HG03060 (cell line): ENCODE measurements at regions not wholly inside any gene's neighbourhood (a gene's known extent, or its start where the extent isn't known, plus 50 kb on each side); places are given as distances from the start of the nearest gene placed in this dataset.
"Not testable (repeated sequence)": the region's sequence is repeated elsewhere in the genome, so short reads cannot be mapped to it uniquely, and the experiment has no call there.

Experiments
- ATAC-seq: cut with Tn5 transposase; IDR thresholded peaks from one replicate; pipeline ENCODE4 v1.9.1; 2021; ENCODE audit warnings: low read depth, moderate number of reproducible peaks; ENCODE audit not compliant: unreplicated experiment

DNA sequence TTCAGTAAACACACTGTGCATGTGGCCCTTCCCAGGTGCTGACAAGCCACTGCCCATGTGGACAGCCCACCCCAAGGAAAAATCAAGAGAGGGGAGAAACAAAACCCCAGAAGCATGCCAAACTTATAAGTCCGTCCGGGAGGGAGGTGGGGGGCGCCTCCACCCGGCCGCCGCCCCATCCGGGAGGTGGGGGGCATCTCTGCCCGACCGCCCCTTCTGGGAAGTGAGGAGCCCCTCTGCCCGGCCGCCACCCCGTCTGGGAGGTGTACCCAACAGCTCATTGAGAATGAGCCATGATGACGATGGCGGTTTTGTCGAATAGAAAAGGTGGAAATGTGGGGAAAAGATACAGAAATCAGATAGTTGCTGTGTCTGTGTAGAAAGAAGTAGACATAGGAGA is 53.8 kb upstream of the C2CD4B start:
- ATAC-seq = no peak

DNA sequence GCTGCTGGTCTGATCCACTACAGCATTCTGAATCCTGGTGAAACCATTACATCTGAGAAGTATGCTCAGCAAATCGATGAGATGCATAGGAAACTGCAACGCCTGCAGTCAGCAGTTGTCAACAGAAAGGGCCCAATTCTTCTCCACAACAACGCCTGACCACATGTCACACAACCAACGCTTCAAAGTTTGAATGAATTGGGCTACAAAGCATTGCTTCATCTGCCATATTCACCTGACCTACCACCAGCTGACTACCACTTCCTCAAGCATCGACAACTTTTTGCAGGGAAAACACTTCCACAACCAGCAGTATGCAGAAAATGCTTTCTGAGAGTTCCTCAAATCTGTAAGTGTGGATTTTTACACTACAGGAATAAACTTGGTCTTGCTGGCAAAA is 54.7 kb upstream of the C2CD4B start:
- no peak for ATAC-seq

DNA sequence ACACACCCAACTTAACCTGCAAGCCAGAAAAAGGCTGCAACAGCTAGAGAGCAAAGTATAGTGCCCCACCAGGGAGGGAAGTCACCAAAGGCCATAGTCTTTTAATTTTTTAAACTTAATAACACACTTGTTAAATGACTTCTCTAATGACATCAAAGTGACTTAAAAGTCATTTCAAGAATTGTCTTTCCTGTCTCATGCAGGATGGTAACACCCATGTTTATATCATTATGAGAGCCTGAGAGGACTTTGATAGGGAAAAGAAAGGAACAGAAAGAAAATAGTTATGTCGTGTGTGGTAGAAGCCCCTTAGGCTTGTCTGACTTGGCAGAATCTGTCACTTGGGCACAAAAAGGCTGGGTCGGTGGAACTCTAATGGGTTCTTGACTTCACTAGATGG is 57.9 kb upstream of the C2CD4B start:
- ATAC-seq = no peak

DNA sequence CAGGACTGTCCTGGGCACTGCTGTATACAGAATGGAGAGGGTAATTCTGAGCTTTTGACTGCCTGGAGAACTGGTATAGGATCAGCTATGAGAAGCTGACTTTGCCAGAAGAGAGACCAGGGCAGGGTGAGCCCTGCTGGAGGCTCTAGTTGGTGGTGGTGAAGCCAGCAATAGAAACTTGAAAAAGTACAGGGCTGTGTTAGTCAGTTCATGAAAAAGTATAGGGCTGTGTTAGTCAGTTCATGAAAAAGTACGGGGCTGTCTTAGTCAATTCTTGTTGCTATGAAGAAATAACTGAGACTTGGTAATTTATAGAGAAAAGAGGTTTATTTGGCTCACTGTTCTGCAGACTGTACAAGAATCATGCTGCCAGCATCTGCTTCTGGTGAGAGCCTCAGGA is 63.5 kb upstream of the C2CD4B start:
- ATAC-seq = no peak

DNA sequence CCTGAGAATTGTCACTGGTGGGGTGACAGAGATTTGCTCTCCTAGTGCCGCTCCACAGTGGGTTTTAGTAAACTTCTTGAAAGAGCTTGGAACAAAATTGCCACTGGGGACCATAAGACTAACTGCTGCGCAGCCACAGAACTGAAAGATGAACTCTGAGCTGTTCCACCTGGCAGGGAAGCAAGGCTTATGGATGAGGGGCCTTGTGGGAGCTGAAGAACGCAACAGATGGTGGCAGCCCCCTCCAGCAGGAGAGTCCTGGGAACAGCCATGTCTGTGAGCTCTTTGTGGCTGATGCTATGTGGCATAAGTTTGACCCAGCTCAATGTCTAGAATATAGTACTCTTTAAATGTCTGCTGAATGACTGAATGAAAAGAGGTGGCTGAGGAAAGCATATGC is 66.8 kb upstream of the C2CD4B start:
- ATAC-seq = no peak

DNA sequence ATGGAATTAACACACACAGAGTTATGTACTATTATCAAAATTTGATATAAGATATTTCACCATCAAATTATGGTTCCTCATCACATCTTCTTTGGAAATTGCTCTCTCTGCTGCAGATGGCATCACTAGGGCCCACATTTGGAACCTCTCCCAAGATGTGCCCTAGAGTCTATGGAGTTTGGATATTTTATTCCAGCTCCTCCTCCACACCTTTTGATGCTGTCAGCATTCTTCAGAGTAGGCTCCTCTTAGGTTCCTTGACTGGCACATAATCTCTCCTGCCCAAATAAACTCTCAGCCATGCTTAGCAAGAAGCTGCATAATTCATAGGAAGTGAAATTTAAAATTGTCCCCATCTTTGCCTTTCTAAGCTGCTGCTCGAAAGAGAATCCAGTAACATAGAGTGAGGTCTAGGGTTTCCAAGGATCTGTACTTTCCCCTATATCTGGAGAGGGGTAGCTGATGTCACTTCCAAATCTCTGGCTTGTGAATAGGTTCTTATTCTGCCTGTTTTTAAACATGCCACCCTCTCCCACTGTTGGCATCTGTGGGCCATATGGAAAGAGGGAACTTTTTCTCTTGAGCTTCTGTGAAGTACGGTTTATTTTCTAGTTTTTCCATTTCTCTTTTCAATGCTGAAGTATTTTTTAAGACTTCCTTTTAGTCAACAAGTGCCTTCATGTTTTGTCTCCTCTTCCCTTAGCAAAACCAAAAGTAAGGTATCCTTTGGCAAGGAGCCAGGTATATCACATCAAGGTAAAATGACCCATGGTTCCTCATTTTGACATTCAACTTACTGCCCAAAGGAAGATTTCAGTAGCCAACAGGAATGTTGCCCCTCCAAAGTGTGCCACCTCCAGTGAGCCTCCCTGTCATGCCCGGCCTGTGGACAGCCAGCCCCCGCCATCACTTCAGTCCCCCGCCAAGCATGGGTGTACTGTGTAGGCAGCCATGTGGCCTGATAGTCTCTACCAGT is 75.3 kb upstream of the C2CD4B start:
- no peak for ATAC-seq

DNA sequence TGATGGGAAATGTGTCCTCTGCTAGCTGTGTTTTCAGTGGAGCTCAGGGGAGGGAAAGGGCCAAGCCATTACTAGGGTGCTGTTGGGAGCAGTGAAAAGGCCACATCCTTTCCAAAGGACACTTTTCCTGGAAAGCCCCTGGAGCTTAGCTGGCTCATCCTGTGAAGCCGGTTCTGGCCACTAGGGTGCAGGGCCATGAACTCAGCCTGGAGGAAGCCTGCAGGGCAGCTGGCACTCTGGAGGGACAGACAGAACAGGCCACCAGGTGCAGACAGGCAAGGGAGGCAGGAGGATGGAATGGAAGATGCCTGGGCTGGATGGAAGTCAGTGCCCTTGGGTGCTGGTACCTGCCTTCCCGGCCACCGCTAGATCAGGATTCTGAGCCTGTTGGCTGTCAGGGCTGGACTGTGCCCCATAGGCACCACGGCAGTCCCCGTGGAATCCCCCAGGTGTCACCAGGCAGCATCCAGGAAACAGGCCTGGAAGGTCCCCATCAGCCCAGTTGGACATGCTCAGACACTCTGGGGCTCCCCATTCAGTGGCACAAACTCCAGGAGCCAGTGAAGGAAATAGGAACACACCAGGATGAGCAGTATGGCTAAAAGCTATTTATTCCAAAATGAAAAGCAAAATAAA is 76.2 kb upstream of the C2CD4B start:
- no peak for ATAC-seq

DNA sequence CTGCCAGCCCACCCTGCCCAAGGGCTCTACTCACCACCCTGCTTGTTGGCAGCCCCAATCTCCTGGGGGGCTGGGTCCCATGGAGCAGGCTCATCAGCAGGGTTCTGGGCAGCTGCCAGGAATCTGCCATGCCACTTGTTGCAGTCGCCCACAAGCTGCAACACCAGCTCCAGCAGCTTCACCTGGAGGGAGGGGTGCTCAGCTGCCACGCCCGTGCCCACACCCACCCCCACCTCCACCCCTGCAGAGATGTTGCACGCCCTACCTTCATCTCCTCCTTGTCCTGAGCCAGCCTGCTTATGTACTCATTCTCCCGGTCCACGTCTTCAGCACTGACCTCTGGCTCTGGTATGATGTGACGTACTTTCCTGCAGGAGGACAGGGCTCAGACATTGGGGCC is 77.9 kb upstream of the C2CD4B start:
- ATAC-seq = no peak

DNA sequence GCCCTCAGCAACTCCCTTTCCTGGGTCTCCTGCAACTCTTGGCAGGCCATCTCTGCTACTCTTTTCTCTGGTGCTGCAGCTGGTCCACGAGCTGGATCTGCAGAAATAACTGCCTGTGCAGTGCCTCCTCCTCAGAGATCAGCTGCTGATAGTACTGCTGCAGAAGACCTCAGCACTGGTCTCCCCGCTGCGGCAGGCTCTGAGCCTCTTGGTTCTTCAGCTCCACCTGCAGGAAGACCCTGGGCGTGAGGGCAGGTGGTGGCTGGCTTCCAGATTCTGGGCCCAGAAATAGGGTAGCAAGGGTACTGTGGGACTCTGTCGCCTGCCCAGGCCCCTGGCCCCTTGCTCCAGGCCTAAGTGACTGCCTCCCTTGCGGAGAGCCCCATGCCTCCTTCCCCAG is 79.7 kb upstream of the C2CD4B start:
- ATAC-seq = no peak

DNA sequence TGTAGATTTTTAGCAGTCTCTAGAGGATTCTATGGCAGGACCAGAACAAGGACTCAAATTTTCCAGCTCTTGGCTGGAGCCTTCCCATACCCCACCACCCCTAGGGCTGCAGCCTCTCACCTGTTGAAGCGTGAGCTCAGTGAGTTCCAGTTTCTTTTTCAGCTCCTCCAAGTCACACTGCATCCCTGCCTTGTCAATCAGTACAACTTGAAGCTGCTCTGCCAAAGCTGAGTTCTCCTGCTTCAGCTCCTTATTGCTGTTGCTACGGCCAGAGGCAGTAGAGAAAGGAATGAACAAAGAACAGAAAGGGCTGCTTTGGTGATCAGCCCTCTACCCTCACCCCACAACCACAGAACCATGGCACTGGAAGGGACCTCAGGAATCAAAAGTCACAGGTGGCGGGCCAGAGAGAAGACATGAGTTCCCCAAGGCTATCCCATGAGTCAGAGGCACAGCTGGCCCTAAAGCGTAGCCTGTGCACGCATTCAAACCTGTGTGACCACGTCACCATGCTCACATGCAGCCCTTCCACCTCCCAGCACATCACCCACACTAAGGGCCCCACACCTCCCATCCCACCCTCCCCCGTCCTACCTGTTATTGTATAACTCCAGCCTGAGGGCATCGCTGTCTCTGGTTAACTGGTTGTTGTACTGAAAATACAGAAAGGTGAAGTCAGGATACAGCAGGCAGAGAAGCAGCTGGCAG is 83.3 kb upstream of the C2CD4B start:
- no peak for ATAC-seq

DNA sequence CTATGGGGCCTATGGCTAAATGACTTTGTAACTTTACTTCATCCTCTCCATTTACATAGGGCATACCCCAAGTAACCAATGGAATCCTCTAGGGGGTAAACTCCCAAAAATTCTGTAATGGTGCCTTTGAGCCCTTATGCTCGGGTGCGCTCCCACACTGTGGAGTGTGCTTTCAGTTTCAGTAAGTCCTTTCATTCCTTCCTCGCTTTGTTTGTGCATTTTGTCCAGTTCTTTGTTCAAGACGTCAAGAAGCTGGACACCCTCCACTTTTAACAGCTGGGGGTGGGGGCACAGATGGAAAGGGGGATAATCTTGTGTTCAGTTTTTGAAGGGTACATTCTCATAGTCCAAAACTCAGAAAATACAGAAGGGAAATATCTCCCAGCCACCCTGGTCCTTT is 84.4 kb upstream of the C2CD4B start:
- ATAC-seq = no peak

DNA sequence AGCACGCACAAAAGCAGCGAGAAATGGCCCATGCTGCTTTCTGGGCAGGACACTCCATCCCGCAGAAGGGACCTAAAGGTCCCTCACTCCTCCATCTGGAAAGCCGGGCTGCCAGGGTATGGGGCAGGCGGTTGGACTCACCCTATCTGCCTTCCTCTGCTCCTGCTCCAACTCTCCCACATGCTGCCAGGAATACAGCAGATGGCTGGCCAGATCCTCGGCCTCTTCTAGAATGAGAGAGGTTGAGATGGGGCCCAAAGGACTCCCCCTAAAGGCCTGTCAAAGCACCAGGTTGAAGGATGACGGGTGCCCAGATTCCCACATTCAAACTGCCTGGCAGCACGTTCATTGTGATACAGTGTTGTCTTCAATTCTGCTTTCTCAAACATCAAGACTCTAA is 85.1 kb upstream of the C2CD4B start:
- ATAC-seq = no peak

DNA sequence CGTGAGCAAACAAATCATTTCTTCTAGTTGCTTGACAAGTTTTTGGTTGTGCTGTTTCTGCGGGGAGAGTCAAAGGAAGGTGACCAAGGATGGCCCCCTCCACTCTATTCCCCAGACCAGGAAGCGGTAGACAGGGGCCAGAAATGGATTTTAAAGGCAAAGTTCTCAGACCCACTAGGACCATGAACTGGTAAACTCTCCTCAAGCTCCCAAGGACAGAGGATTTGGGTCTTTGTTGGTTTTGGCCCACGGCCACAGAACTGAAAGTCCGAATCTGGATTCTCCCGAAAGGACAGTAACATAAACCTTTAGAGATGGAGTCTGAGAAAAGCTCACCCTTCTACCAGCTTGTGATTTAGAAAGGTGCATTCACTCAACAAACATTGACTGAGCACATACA is 85.9 kb upstream of the C2CD4B start:
- no peak for ATAC-seq

DNA sequence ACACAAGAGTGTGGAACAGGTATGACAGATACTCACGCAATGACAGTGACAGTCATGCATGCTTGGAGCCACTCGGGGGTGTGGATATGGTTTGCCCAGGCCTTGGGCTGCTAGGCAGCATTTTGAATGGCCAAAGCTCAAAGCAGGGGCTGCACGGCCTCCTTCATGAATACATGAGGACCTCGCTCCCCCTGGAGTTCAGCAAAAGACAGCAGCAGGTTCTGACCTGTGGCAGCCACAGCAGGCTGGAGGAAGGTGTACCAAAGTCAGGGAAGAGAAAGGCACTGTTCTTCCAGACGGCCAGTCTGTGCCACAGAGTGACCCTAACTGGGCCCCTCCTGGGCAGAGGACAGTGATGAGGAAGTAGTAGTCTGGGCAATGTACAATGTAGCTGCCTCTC is 88.2 kb upstream of the C2CD4B start:
- no peak for ATAC-seq

DNA sequence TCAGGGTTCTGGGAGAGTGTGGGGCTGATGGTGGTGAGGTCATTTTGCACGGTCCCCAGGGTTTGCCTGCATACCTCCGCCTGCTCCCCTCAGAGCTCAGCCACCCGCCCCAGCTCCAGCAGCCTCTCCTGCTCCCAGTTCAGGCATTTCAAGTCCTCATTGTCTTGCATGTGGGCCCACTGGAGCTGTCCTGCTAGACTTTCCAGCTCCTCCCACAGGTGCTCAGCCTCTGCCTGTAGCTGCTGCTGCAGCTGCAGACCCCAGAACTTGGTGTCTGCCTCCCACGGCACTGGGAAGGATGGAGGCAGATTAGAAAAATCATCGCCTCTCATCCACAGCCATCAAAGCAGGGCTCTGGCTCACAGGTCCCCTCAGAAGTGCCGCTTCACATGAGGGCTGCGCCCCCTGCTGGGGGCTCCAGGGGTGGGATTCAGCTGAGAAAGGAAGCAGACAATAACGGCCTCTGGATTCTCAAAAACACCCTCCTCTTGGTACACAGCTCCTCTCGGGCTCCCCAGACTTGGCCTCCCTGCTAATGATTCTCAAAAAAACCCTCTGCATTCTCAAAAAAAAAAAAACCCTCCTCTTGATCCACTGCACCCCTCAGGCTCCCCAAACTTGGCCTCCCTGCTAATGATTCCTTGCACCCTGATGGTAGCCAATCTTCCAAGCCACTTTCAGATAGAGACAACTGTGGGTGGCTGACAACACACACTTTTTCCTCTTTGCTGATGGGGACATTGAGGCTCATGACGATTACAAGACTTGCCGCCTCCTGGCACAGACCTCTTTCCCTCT is 89.3 kb upstream of the C2CD4B start:
- no peak for ATAC-seq

DNA sequence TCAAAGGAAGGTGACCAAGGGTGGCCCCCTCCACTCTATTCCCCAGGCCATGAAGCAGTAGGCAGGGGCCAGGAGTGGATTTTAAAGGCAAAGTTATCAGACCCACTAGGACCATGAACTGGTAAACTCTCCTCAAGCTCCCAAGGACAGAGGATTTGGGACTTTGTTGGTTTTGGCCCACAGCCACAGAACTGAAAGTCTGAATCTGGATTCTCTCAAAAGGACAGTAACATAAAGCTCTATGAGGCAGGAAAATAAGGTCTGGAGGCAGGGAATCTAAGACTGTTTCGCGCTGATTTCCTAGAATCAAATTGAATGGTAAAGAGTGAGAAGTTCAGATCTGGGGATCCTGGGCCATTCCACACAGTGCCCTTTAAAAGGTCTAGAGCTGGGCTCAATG is 91.3 kb upstream of the C2CD4B start:
- ATAC-seq = not testable (repeated sequence)

DNA sequence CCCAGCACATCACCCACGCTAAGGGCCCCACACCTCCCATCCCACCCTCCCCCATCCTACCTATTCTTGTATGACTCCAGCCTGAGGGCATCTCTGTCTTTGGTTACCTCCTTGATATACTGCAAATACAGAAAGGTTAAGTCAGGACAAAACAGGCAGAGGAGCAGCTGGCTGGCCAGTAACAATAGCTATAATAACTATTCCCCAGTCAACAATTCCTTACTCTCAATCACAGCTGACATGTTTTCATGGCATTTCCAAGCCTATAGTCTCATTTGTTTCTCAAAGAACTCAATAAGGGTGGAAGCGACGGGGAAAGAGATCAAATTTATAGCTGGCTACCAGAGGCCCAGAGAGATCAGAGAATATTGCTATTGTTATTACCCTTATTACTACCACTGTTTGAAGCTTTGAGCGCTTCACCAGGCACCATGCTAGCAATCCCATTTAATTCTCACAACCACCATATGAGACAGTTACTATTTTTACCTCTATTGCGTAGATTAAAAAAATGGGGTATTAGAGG is 93.0 kb upstream of the C2CD4B start:
- ATAC-seq = no peak

DNA sequence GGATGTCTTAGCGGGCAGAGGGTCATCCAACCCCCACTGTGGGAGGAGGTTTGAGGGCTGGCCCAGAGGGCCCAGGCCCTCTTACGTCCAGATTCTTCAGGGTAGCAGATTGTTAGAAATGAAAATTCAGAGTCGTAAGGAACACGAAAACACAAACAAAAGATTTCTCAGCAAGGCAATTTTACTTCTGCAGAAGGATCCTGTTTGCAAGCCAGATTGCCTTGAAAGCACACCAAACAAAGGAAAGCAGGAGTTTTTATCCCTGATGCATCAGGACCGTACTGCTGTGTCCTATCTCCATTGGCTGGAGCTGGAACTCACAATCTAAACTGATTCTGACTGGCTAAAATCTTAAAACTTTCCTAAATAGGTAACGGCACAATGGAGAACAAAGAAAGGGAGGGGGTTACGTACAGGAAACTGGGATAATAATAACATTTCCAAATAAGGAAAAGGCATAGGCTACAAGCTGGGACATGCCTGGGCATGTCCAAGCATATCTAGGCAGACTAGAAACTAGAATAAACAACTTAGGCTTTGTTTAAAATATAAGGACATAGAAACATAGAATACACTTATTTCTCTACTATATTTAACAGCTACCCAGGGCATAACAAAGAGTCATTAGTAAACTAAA is 97.3 kb upstream of the C2CD4B start:
- no peak for ATAC-seq

DNA sequence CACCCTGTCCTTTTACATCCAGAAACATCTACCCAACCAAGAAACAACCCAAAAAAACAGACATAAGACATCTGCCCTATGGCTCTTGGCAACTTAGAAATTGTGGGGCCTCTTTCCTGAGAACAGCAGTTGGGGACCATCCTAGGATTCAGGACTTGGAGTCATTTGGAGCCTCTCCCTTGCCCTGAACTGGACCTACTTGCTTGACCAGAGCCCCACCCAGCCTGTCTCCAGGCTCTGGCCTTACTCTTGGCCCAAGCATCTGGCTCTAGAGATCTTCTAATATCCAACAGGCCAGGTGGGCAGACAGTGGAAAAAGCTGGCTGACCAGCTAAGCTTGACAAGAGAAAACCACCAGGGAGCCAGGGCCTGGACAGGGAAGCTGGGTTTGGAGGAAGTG is 99.1 kb upstream of the C2CD4B start:
- ATAC-seq = no peak

DNA sequence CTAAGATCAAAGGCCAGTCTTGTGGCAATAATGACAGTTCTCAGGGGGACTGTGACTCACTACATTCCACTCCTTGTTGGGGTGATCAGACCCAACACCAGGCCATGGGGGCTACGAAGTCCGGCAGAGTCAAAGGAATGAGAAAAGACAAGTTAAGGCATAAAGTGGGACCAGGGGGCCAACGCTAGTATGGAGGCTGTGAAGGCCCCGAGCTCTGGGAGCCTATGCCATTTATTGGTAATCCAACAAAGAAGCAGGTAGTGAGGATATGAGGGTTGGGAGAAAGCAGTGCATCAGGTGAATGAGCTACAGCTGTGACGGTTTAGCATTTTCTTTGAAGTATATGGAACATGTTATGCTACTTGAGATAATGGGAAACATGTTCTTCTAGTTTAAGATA is 104.4 kb upstream of the C2CD4B start:
- no peak for ATAC-seq
